ENCODE measurements at regions not wholly inside any gene's neighbourhood (a gene's known extent, or its start where the extent isn't known, plus 50 kb on each side); places are given as distances from the start of the nearest gene placed in this dataset.
"Not testable (repeated sequence)": the region's sequence is repeated elsewhere in the genome, so short reads cannot be mapped to it uniquely, and the experiment has no call there.

GRCh38 chr3:116512281-116512680 is 67.0 kb upstream of the LSAMP start:
- DNase-seq (ENCODE audit: low read depth): no peak

GRCh38 chr3:116512931-116513330 is 67.6 kb upstream of the LSAMP start:
- DNase-seq (ENCODE audit: low read depth): no peak

- DNase-seq (ENCODE audit: low read depth): no peak
Observed at GRCh38 chr3:116515973-116516372, 70.7 kb upstream of the LSAMP start.

GRCh38 chr3:116517308-116517707 is 72.0 kb upstream of the LSAMP start:
- DNase-seq (ENCODE audit: low read depth): peak; percentile 3

GRCh38 chr3:116519101-116519500 is 73.8 kb upstream of the LSAMP start:
- not testable (repeated sequence) for DNase-seq (ENCODE audit: low read depth)

GRCh38 chr3:116519823-116520222 is 74.5 kb upstream of the LSAMP start:
- DNase-seq (ENCODE audit: low read depth): not testable (repeated sequence)

- DNase-seq (ENCODE audit: low read depth): peak; percentile 2
Observed at GRCh38 chr3:116524453-116525210, 79.3 kb upstream of the LSAMP start.

- no peak for DNase-seq (ENCODE audit: low read depth)
Observed at GRCh38 chr3:116552246-116552645, 107.0 kb upstream of the LSAMP start.

- no peak for DNase-seq (ENCODE audit: low read depth)
Observed at GRCh38 chr3:116553355-116553754, 108.1 kb upstream of the LSAMP start.

GRCh38 chr3:116561529-116561928 is 116.2 kb upstream of the LSAMP start:
- DNase-seq (ENCODE audit: low read depth): no peak

- no peak for DNase-seq (ENCODE audit: low read depth)
Observed at GRCh38 chr3:116563351-116563750, 118.1 kb upstream of the LSAMP start.

GRCh38 chr3:116566478-116566960 is 121.2 kb upstream of the LSAMP start:
- DNase-seq (ENCODE audit: low read depth): no peak

GRCh38 chr3:116569611-116570010 is 124.3 kb upstream of the LSAMP start:
- no peak for DNase-seq (ENCODE audit: low read depth)

GRCh38 chr3:116579840-116580239 is 129.7 kb upstream of the TUSC7 start:
- DNase-seq (ENCODE audit: low read depth): peak; percentile 3

GRCh38 chr3:116586285-116586944 is 123.2 kb upstream of the TUSC7 start:
- DNase-seq (ENCODE audit: low read depth): no peak

- DNase-seq (ENCODE audit: low read depth): no peak
Observed at GRCh38 chr3:116591236-116591635, 118.3 kb upstream of the TUSC7 start.

GRCh38 chr3:116601206-116601605 is 108.4 kb upstream of the TUSC7 start:
- DNase-seq (ENCODE audit: low read depth): no peak

- DNase-seq (ENCODE audit: low read depth): no peak
Observed at GRCh38 chr3:116607205-116607604, 102.4 kb upstream of the TUSC7 start.

GRCh38 chr3:116610124-116610523 is 99.5 kb upstream of the TUSC7 start:
- DNase-seq (ENCODE audit: low read depth): no peak

GRCh38 chr3:116614795-116615362 is 94.7 kb upstream of the TUSC7 start:
- DNase-seq (ENCODE audit: low read depth): peak; percentile 16

GRCh38 chr3:116618138-116618537 is 91.4 kb upstream of the TUSC7 start:
- DNase-seq (ENCODE audit: low read depth): no peak

- no peak for DNase-seq (ENCODE audit: low read depth)
Observed at GRCh38 chr3:116618930-116619329, 90.6 kb upstream of the TUSC7 start.

GRCh38 chr3:116630494-116630893 is 79.1 kb upstream of the TUSC7 start:
- no peak for DNase-seq (ENCODE audit: low read depth)
